ENCODE measurements at regions not wholly inside any gene's neighbourhood (a gene's known extent, or its start where the extent isn't known, plus 50 kb on each side); places are given as distances from the start of the nearest gene placed in this dataset.

GRCh38 chr14:83247924-83248639 lies 1714.4 kb upstream of the SEL1L start (continued):
- TF ChIP-seq, protein P1, sequence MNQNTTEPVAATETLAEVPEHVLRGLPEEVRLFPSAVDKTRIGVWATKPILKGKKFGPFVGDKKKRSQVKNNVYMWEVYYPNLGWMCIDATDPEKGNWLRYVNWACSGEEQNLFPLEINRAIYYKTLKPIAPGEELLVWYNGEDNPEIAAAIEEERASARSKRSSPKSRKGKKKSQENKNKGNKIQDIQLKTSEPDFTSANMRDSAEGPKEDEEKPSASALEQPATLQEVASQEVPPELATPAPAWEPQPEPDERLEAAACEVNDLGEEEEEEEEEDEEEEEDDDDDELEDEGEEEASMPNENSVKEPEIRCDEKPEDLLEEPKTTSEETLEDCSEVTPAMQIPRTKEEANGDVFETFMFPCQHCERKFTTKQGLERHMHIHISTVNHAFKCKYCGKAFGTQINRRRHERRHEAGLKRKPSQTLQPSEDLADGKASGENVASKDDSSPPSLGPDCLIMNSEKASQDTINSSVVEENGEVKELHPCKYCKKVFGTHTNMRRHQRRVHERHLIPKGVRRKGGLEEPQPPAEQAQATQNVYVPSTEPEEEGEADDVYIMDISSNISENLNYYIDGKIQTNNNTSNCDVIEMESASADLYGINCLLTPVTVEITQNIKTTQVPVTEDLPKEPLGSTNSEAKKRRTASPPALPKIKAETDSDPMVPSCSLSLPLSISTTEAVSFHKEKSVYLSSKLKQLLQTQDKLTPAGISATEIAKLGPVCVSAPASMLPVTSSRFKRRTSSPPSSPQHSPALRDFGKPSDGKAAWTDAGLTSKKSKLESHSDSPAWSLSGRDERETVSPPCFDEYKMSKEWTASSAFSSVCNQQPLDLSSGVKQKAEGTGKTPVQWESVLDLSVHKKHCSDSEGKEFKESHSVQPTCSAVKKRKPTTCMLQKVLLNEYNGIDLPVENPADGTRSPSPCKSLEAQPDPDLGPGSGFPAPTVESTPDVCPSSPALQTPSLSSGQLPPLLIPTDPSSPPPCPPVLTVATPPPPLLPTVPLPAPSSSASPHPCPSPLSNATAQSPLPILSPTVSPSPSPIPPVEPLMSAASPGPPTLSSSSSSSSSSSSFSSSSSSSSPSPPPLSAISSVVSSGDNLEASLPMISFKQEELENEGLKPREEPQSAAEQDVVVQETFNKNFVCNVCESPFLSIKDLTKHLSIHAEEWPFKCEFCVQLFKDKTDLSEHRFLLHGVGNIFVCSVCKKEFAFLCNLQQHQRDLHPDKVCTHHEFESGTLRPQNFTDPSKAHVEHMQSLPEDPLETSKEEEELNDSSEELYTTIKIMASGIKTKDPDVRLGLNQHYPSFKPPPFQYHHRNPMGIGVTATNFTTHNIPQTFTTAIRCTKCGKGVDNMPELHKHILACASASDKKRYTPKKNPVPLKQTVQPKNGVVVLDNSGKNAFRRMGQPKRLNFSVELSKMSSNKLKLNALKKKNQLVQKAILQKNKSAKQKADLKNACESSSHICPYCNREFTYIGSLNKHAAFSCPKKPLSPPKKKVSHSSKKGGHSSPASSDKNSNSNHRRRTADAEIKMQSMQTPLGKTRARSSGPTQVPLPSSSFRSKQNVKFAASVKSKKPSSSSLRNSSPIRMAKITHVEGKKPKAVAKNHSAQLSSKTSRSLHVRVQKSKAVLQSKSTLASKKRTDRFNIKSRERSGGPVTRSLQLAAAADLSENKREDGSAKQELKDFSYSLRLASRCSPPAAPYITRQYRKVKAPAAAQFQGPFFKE (tag by site-specific recombination; IDR thresholded peaks at IDR 0.05; ENCODE audit: borderline replicate concordance), result no peak
- TF ChIP-seq ZNF155 (tag by site-specific recombination; IDR thresholded peaks at IDR 0.05), result no peak
- no peak for TF ChIP-seq ZNF362 (tag by site-specific recombination; IDR thresholded peaks at IDR 0.05)

GRCh38 chr14:83251402-83251801 lies 1717.7 kb upstream of the SEL1L start:
- Histone ChIP-seq H3K27ac (ENCODE audit: extremely low read depth, low read depth, low read length) (no peak overlapping the region), H3K9me3 (ENCODE audit: control insufficient read depth, insufficient read depth, low read depth, low read length) (no peaks in the 10 kb centered on the region), H3K36me3 (ENCODE audit: control insufficient read depth in 2 of 2, insufficient read depth in 1 of 2, low read length in 2 of 2) (no peaks in the 10 kb centered on the region), H3K4me3 (ENCODE audit: low read depth, low read length) (no peak overlapping the region), H3K4me1 (ENCODE audit: control insufficient read depth, insufficient read depth, low read length) (no peaks in the 10 kb centered on the region)
- ChIA-PET CTCF (no interaction called here), POLR2A (no interaction called here)
- TF ChIP-seq, protein P2, sequence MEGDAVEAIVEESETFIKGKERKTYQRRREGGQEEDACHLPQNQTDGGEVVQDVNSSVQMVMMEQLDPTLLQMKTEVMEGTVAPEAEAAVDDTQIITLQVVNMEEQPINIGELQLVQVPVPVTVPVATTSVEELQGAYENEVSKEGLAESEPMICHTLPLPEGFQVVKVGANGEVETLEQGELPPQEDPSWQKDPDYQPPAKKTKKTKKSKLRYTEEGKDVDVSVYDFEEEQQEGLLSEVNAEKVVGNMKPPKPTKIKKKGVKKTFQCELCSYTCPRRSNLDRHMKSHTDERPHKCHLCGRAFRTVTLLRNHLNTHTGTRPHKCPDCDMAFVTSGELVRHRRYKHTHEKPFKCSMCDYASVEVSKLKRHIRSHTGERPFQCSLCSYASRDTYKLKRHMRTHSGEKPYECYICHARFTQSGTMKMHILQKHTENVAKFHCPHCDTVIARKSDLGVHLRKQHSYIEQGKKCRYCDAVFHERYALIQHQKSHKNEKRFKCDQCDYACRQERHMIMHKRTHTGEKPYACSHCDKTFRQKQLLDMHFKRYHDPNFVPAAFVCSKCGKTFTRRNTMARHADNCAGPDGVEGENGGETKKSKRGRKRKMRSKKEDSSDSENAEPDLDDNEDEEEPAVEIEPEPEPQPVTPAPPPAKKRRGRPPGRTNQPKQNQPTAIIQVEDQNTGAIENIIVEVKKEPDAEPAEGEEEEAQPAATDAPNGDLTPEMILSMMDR (tag by site-specific recombination; IDR thresholded peaks at IDR 0.05), result no peak
- TF ChIP-seq GLI2 (tag by site-specific recombination; IDR thresholded peaks at IDR 0.05; ENCODE audit: borderline replicate concordance, low read depth) (no peak), ZNF10 (tag by site-specific recombination; IDR thresholded peaks at IDR 0.05) (no peak), SCRT2 (tag by site-specific recombination; IDR thresholded peaks at IDR 0.05) (no peak), ZNF266 (tag by site-specific recombination; IDR thresholded peaks at IDR 0.05; ENCODE audit: low read depth) (no peak), ZNF211 (tag by site-specific recombination; IDR thresholded peaks at IDR 0.05; ENCODE audit: low read depth) (no peak), ZNF433 (tag by site-specific recombination; IDR thresholded peaks at IDR 0.05; ENCODE audit: low read depth) (no peak), ZNF37A (tag by site-specific recombination; IDR thresholded peaks at IDR 0.05) (no peak), ZNF121 (tag by site-specific recombination; IDR thresholded peaks at IDR 0.05) (no peak), ZNF184 (tag by site-specific recombination; IDR thresholded peaks at IDR 0.05) (no peak), ZNF529 (tag by site-specific recombination; IDR thresholded peaks at IDR 0.05; ENCODE audit: insufficient replicate concordance) (no peak)

- CTCF ChIA-PET, result no interaction called here
- POLR2A ChIA-PET, result no interaction called here
- Histone ChIP-seq H3K4me1 (ENCODE audit: control insufficient read depth, insufficient read depth, low read length) (no peaks in the 10 kb centered on the region), H3K36me3 (ENCODE audit: control insufficient read depth in 2 of 2, insufficient read depth in 1 of 2, low read length in 2 of 2) (no peaks in the 10 kb centered on the region), H3K9me3 (ENCODE audit: control insufficient read depth, insufficient read depth, low read depth, low read length) (no peaks in the 10 kb centered on the region), H3K4me3 (ENCODE audit: low read depth, low read length) (no peak overlapping the region), H3K27ac (ENCODE audit: extremely low read depth, low read depth, low read length) (no peak overlapping the region)
- TF ChIP-seq ZNF211 (tag by site-specific recombination; IDR thresholded peaks at IDR 0.05; ENCODE audit: low read depth), result no peak
- no peak for TF ChIP-seq KLF8 (tag by site-specific recombination; IDR thresholded peaks at IDR 0.05)
- no peak for TF ChIP-seq PRDM10 (tag by site-specific recombination; IDR thresholded peaks at IDR 0.05)
- no peak for TF ChIP-seq ZSCAN30 (tag by site-specific recombination; IDR thresholded peaks at IDR 0.05)
- no peak for TF ChIP-seq ZNF514 (tag by site-specific recombination; IDR thresholded peaks at IDR 0.05)
- no peak for TF ChIP-seq ZBTB48 (tag by site-specific recombination; IDR thresholded peaks at IDR 0.05)
- TF ChIP-seq ZNF324 (tag by site-specific recombination; IDR thresholded peaks at IDR 0.05), result no peak
Observed at GRCh38 chr14:83253870-83254269, 1720.2 kb upstream of the SEL1L start.
